PC-3 (cell line): ENCODE measurements at regions not wholly inside any gene's neighbourhood (a gene's known extent, or its start where the extent isn't known, plus 50 kb on each side); places are given as distances from the start of the nearest gene placed in this dataset.

ENCODE experiments used
- ATAC-seq: fragments of 200-7000 bp; cut with Tn5 transposase; 2 replicates; pipeline ENCODE4 v1.9.1; 2020; ENCODE audit warnings: mild to moderate bottlenecking, moderate library complexity
- BruUV-seq: library from RNA; stranded (reverse); fragments of 400-500 nt; replicated peaks from 2 replicates; lab custom pipeline; 2021; lab: Mats Ljungman, UMichigan
- CTCF ChIA-PET: fragments of 300-600 bp; sonication (Branson Sonifier 250); formaldehyde crosslinking; loops from one replicate; lab custom pipeline; 2022; ENCODE audit warnings: antibody characterized with exemption; lab: Charles Lee
- POLR2A ChIA-PET: fragments of 300-600 bp; sonication (Branson Sonifier 250); formaldehyde crosslinking; loops from one replicate; lab custom pipeline; 2022; ENCODE audit warnings: antibody characterized with exemption; ENCODE audit not compliant: unreplicated experiment; lab: Charles Lee
- DNase-seq: peaks from one replicate; pipeline ENCODE4 v3.0.0-alpha.2; 2015
- H2AFZ ChIP-seq: fragments of 300-600 bp; sonication (generic); 2 replicates; pipeline ENCODE4 v1.6.0; 2016; ENCODE audit warnings: antibody characterized with exemption, low read length
- H3F3A ChIP-seq: fragments of 300-600 bp; sonication (generic); one replicate; pipeline ENCODE4 v1.6.0; 2017; ENCODE audit warnings: antibody characterized with exemption, low read length, control low read depth, mild to moderate bottlenecking; ENCODE audit not compliant: unreplicated experiment
- H3K27ac ChIP-seq: fragments of 300-600 bp; sonication (generic); 2 replicates; pipeline ENCODE4 v1.5.1; 2016; ENCODE audit warnings: mild to moderate bottlenecking, low read length
- H3K27me3 ChIP-seq: fragments of 300-600 bp; sonication (generic); 2 replicates; pipeline ENCODE4 v1.6.1; 2016; ENCODE audit warnings: low read length, mixed read lengths
- H3K36me3 ChIP-seq: fragments of 300-600 bp; sonication (generic); 2 replicates; pipeline ENCODE4 v1.6.1; 2016; ENCODE audit warnings: low read depth, mixed run types, low read length, mixed read lengths
- H3K4me1 ChIP-seq: fragments of 300-600 bp; sonication (generic); 2 replicates; pipeline ENCODE4 v1.5.1; 2016; ENCODE audit warnings: low read length; ENCODE audit not compliant: insufficient read depth
- H3K4me2 ChIP-seq: fragments of 300-600 bp; sonication (generic); 2 replicates; pipeline ENCODE4 v1.6.0; 2016; ENCODE audit warnings: low read length
- H3K4me3 ChIP-seq: fragments of 300-600 bp; sonication (generic); 2 replicates; pipeline ENCODE4 v1.5.1; 2016; ENCODE audit warnings: mild to moderate bottlenecking, low read length, mixed read lengths
- H3K79me2 ChIP-seq: fragments of 300-600 bp; sonication (generic); 2 replicates; pipeline ENCODE4 v1.6.1; 2017; ENCODE audit warnings: low read length, mixed read lengths
- H3K9ac ChIP-seq: fragments of 300-600 bp; sonication (generic); 2 replicates; pipeline ENCODE4 v1.6.0; 2016; ENCODE audit warnings: mild to moderate bottlenecking, low read length
- H3K9me2 ChIP-seq: fragments of 300-600 bp; sonication (generic); replicated peaks from 2 replicates; pipeline ENCODE4 v1.6.1; 2016; ENCODE audit warnings: mixed run types, low read length, mixed read lengths
- H3K9me3 ChIP-seq: fragments of 300-600 bp; sonication (generic); 2 replicates; pipeline ENCODE4 v1.6.1; 2016; ENCODE audit warnings: low read length, mixed read lengths
- H4K20me1 ChIP-seq: fragments of 300-600 bp; sonication (generic); 2 replicates; pipeline ENCODE4 v1.6.1; 2016; ENCODE audit warnings: low read length, mixed read lengths
- EZH2 ChIP-seq: fragments of 300-600 bp; sonication (generic); IDR thresholded peaks from one replicate; pipeline ENCODE4 v1.6.1; 2017; ENCODE audit warnings: antibody characterized with exemption, mild to moderate bottlenecking, low read length; ENCODE audit not compliant: unreplicated experiment
- EZH2phosphoT487 ChIP-seq: fragments of 300-600 bp; sonication (generic); IDR thresholded peaks from 2 replicates; pipeline ENCODE4 v1.6.1; 2018; ENCODE audit warnings: mild to moderate bottlenecking, antibody characterized with exemption, low read length, borderline replicate concordance
- intact Hi-C: fragments of 100-400 bp; cut with micrococcal nuclease; formaldehyde crosslinking; loops from 2 replicates; pipeline ENCODE4 v1.9.0; 2023
- TF ChIP-seq, protein P1 (sequence below): fragments of 300-600 bp; sonication (generic); conservative IDR thresholded peaks from 2 replicates; pipeline ENCODE4 v1.5.1; 2017; ENCODE audit warnings: antibody characterized with exemption, low read depth, mild to moderate bottlenecking, low read length

DNA sequence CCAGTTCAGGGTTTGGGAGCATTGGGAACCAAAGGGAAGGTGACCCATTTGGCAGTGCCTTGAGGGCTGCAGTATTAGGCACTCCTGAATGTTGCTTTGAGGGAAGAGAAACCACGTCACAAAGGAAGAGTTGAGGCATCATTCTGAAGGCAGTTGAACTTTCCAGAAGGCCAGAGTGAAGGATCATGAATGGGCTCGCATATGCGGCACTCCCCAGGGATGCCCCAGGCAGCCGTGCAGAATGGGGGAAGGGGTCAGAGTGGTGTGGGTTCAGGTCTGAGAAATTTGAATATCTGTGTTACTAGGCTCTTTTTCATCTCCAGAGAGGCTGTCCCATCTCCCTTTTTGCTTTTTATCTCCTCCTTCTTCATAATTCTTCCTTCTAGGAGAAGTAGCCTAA, 60.6 kb upstream of the HMHB1 start:
- TF ChIP-seq EZH2 (no peak), EZH2phosphoT487 (no peak)
- TF ChIP-seq, protein P1, sequence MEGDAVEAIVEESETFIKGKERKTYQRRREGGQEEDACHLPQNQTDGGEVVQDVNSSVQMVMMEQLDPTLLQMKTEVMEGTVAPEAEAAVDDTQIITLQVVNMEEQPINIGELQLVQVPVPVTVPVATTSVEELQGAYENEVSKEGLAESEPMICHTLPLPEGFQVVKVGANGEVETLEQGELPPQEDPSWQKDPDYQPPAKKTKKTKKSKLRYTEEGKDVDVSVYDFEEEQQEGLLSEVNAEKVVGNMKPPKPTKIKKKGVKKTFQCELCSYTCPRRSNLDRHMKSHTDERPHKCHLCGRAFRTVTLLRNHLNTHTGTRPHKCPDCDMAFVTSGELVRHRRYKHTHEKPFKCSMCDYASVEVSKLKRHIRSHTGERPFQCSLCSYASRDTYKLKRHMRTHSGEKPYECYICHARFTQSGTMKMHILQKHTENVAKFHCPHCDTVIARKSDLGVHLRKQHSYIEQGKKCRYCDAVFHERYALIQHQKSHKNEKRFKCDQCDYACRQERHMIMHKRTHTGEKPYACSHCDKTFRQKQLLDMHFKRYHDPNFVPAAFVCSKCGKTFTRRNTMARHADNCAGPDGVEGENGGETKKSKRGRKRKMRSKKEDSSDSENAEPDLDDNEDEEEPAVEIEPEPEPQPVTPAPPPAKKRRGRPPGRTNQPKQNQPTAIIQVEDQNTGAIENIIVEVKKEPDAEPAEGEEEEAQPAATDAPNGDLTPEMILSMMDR = no peak
- no peaks in the 10 kb centered on the region for H3K4me1 ChIP-seq
- no peaks in the 10 kb centered on the region for H3K27me3 ChIP-seq
- ATAC-seq (no peak), DNase-seq (no peak)
- H3K9me2 ChIP-seq = no peaks in the 10 kb centered on the region
- ChIA-PET POLR2A (no interaction called here), CTCF (no interaction called here)
- H3K4me3 ChIP-seq = no peak overlapping the region
- intact Hi-C loops = no loop called here
- H3F3A ChIP-seq = no peaks in the 10 kb centered on the region
- no TSS peak for BruUV-seq
- no peak overlapping the region for H2AFZ ChIP-seq
- no peaks in the 10 kb centered on the region for H4K20me1 ChIP-seq
- no peaks in the 10 kb centered on the region for H3K79me2 ChIP-seq
- H3K27ac ChIP-seq = no peak overlapping the region
- no peaks in the 10 kb centered on the region for H3K9me3 ChIP-seq
- no peak overlapping the region for H3K9ac ChIP-seq
- no peaks in the 10 kb centered on the region for H3K36me3 ChIP-seq
- no peak overlapping the region for H3K4me2 ChIP-seq

DNA sequence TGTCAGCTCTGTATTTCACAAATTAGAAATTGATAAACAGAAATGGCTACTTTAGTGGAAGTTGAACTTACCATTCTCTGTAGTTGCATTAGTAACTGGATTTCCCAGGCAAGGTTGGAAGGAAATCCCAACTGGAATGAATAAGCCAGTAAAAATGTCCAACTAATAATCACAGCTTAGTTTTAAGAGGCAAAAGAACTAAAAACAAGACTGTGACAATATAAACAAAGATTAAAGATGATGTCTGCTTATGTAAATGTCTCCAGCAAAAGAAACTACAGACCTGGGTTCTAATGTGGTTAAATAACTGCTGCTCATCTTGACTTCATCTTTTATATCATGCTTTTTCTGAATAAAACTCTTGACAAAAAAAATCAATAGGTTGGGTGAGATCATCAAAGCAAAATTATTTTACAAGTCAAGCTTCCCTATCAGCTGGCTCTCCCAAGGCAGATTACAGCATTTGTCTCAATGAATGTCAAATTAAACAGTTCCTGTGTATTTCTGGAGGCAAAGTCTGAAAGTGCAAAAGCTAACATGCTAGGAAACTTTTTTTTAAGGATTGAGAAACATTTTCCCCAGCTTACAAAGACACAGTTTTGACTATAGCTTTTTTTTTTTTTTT, 62.3 kb upstream of the HMHB1 start:
- CTCF ChIA-PET = interaction anchor here (0.6 kb wide), 1 partner anchor 415 kb away, joined by 3 read pairs; no protein-coding TSS in a partner anchor

DNA sequence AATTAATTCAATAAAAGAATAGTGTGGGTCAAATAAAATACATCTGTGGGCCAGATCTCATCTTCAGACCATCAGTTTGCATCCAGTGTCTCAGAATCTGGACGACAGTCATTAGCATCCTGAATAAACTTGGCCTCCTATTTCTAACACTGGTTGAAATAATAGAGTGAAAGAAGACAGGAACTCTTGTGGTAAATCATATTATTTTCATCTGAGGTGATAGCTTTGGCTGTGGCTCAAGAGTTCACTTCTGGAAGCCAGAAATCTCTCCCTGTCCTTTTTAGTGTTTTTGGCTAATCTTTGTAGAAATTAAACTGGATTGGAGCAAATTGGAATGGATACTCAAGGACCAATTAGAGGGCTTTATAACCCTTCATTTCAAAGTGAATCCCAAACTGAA, 63.4 kb upstream of the HMHB1 start:
- Histone ChIP-seq H3K4me3 (no peak overlapping the region), H3K9me2 (no peaks in the 10 kb centered on the region), H4K20me1 (no peaks in the 10 kb centered on the region), H2AFZ (no peak overlapping the region), H3F3A (no peaks in the 10 kb centered on the region), H3K9ac (no peak overlapping the region), H3K36me3 (no peaks in the 10 kb centered on the region), H3K9me3 (no peaks in the 10 kb centered on the region), H3K4me1 (no peaks in the 10 kb centered on the region), H3K79me2 (no peaks in the 10 kb centered on the region), H3K4me2 (no peak overlapping the region), H3K27me3 (no peaks in the 10 kb centered on the region), H3K27ac (no peak overlapping the region)
- intact Hi-C loops = no loop called here
- BruUV-seq = no TSS peak
- CTCF ChIA-PET = no interaction called here
- POLR2A ChIA-PET = no interaction called here
- DNase-seq (no peak), ATAC-seq (no peak)
- no peak for TF ChIP-seq EZH2
- TF ChIP-seq EZH2phosphoT487 = no peak
- TF ChIP-seq, protein P1 = no peak

More for the DNA sequence above, 62.3 kb upstream of the HMHB1 start:
- H3K9me3 ChIP-seq = no peaks in the 10 kb centered on the region
- DNase-seq (no peak), ATAC-seq (no peak)
- H3K27ac ChIP-seq = no peak overlapping the region
- no TSS peak for BruUV-seq
- H3K79me2 ChIP-seq = no peaks in the 10 kb centered on the region
- no peaks in the 10 kb centered on the region for H3K36me3 ChIP-seq
- H3K9me2 ChIP-seq = no peaks in the 10 kb centered on the region
- no peaks in the 10 kb centered on the region for H4K20me1 ChIP-seq
- no peaks in the 10 kb centered on the region for H3F3A ChIP-seq
- TF ChIP-seq EZH2phosphoT487 (no peak), EZH2 (no peak)
- TF ChIP-seq, protein P1 = no peak
- no peaks in the 10 kb centered on the region for H3K27me3 ChIP-seq
- H3K4me1 ChIP-seq = no peaks in the 10 kb centered on the region
- no peak overlapping the region for H3K4me3 ChIP-seq
- no peak overlapping the region for H3K4me2 ChIP-seq
- H3K9ac ChIP-seq = no peak overlapping the region
- H2AFZ ChIP-seq = no peak overlapping the region
- intact Hi-C loops = no loop called here
- POLR2A ChIA-PET = no interaction called here
